GM19438 (cell line): ENCODE measurements at regions not wholly inside any gene's neighbourhood (a gene's known extent, or its start where the extent isn't known, plus 50 kb on each side); places are given as distances from the start of the nearest gene placed in this dataset.
"Not testable (repeated sequence)": the region's sequence is repeated elsewhere in the genome, so short reads cannot be mapped to it uniquely, and the experiment has no call there.

Source experiments
- ATAC-seq: cut with Tn5 transposase; IDR thresholded peaks from one replicate; pipeline ENCODE4 v1.9.1; 2021; ENCODE audit warnings: low read depth; ENCODE audit not compliant: unreplicated experiment

GRCh38 chr4:131750469-131750868 lies 1398.6 kb upstream of the PCDH10 start:
- ATAC-seq = not testable (repeated sequence)

DNA sequence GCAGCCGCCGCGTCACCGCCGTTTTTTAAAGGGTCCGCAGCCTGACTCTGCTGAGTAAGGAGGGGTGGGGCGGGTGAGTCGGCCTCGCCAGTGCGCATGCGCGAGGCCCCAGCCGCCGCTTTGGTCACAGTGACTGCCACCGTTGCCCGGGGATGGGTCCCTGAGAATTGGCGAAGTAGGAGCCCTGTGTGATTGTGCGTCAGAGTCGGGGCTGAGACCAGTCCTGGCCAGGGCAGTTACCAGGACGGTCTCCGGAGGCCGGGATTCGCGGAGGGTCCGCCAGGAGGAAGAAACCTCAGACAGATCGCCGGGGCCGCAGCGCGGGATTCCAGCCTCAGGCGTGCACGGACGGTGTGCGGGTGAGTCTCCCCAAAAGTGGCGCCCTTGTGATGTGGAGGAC lies 1386.9 kb upstream of the PCDH10 start:
- ATAC-seq = not testable (repeated sequence)

- no peak for ATAC-seq
Measured at GRCh38 chr4:131764730-131765129, 1384.4 kb upstream of the PCDH10 start.

GRCh38 chr4:131774382-131774781 lies 1374.7 kb upstream of the PCDH10 start:
- ATAC-seq = not testable (repeated sequence)

DNA sequence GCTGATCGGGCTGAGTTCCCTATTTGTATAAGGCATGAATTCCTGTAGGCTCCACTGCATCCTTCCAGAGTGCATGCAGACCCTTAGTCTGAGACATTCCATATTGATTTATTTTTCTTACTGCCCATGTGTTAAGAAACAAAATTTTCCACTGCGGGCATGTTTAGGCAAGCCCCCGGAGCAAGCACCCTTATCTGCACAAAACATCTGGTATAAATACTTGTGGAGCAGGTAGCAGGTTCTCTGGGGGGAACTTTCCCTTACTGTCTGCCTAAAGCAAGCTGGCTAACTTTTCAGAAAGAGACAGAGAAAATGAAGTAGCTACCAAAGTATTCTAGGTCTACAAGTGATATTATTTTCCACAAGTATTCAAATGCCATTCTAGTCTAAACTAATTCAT lies 1338.5 kb upstream of the PCDH10 start:
- not testable (repeated sequence) for ATAC-seq
